Smooth muscle cell (in vitro differentiated cells): ENCODE measurements at regions not wholly inside any gene's neighbourhood (a gene's known extent, or its start where the extent isn't known, plus 50 kb on each side); places are given as distances from the start of the nearest gene placed in this dataset.

Experiments
- DNase-seq: peaks from one replicate; lab custom pipeline; 2025; ENCODE audit not compliant: unreplicated experiment; lab: John Stamatoyannopoulos, UW
- H2AFZ ChIP-seq: fragments of 200-600 bp; sonication (generic); 2 replicates; pipeline ENCODE4 v1.6.0; 2016; ENCODE audit warnings: antibody characterized with exemption, low read depth, mild to moderate bottlenecking
- H3F3A ChIP-seq: fragments of 200-600 bp; sonication (generic); 2 replicates; pipeline ENCODE4 v1.6.0; 2017; ENCODE audit warnings: antibody characterized with exemption, low read depth
- H3K27ac ChIP-seq: fragments of 200-600 bp; sonication (generic); 2 replicates; pipeline ENCODE4 v1.5.1; 2016; ENCODE audit warnings: low read depth, mild to moderate bottlenecking
- H3K27me3 ChIP-seq: fragments of 200-600 bp; sonication (generic); 2 replicates; pipeline ENCODE4 v1.6.1; 2016; ENCODE audit warnings: low read depth, mild to moderate bottlenecking
- H3K36me3 ChIP-seq: fragments of 200-600 bp; sonication (generic); 2 replicates; pipeline ENCODE4 v1.5.1; 2016; ENCODE audit warnings: low read depth
- H3K4me1 ChIP-seq: fragments of 200-600 bp; sonication (generic); 2 replicates; pipeline ENCODE4 v1.5.1; 2016; ENCODE audit warnings: low read depth
- H3K4me2 ChIP-seq: fragments of 200-600 bp; sonication (generic); 2 replicates; pipeline ENCODE4 v1.6.0; 2016; ENCODE audit warnings: mild to moderate bottlenecking
- H3K4me3 ChIP-seq: fragments of 200-600 bp; sonication (generic); 2 replicates; pipeline ENCODE4 v1.5.1; 2016; ENCODE audit warnings: mild to moderate bottlenecking
- H3K79me2 ChIP-seq: fragments of 200-600 bp; sonication (generic); 2 replicates; pipeline ENCODE4 v1.6.0; 2016; ENCODE audit warnings: low read depth, mild to moderate bottlenecking
- H3K9ac ChIP-seq: fragments of 200-600 bp; sonication (generic); 2 replicates; pipeline ENCODE4 v1.6.0; 2016; ENCODE audit warnings: low read depth
- H3K9me3 ChIP-seq: fragments of 200-600 bp; sonication (generic); replicated peaks from 2 replicates; pipeline ENCODE4 v1.5.1; 2016; ENCODE audit warnings: low read depth
- H4K20me1 ChIP-seq: fragments of 200-600 bp; sonication (generic); 2 replicates; pipeline ENCODE4 v1.6.0; 2016; ENCODE audit warnings: low read depth
- CTCF ChIP-seq: fragments of 200-600 bp; sonication (generic); IDR thresholded peaks from 2 replicates; pipeline ENCODE4 v1.5.1; 2017; ENCODE audit warnings: borderline replicate concordance, mild to moderate bottlenecking, antibody characterized with exemption; ENCODE audit not compliant: insufficient read depth, poor library complexity, severe bottlenecking
- WGBS: methylation state at CpG from one replicate; pipeline ENCODE4 v1.1.7; 2016; ENCODE audit warnings: low lambda C conversion rate; 5-methylcytosine and 5-hydroxymethylcytosine counted together

DNA sequence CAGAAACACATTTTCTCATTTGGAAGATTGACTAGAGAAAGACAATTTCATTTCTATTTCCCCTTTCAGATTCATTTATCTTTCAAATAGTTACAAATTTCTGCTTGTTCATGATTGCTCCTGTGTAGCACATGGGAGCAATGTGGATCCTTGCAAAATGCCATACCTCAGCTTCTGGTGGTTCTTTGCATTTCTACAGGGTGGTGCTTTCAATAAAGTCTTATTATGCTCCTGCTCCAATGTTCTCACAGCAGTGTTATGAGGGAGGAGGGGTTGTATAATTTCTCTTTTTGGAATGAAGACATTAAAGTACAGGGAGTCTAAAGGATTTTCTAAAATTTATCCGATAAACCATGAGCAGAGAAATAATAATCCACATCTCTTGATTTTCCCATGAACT lies 280.1 kb upstream of the ATP10A start:
- Histone ChIP-seq H3K4me3 (no peak overlapping the region), H3K9me3 (no peaks in the 10 kb centered on the region), H3K27me3 (peaks cover 13% of the 10 kb centered on the region), H3F3A (no peaks in the 10 kb centered on the region), H3K79me2 (no peaks in the 10 kb centered on the region), H3K27ac (no peak overlapping the region), H2AFZ (no peak overlapping the region), H4K20me1 (no peaks in the 10 kb centered on the region), H3K4me1 (no peaks in the 10 kb centered on the region), H3K4me2 (no peak overlapping the region), H3K9ac (no peak overlapping the region), H3K36me3 (no peaks in the 10 kb centered on the region)
- DNase-seq: no peak
- 92% methylated on average over 1 of the region's 1 CpG for WGBS
- no peak for TF ChIP-seq CTCF

- Histone ChIP-seq H4K20me1 (no peaks in the 10 kb centered on the region), H3K27ac (no peak overlapping the region), H3K4me2 (no peak overlapping the region), H3K9ac (no peak overlapping the region), H3F3A (no peaks in the 10 kb centered on the region), H3K4me1 (peaks cover 13% of the 10 kb centered on the region), H3K4me3 (no peak overlapping the region), H3K9me3 (no peaks in the 10 kb centered on the region), H2AFZ (no peak overlapping the region), H3K36me3 (no peaks in the 10 kb centered on the region), H3K27me3 (peaks cover 8% of the 10 kb centered on the region), H3K79me2 (no peaks in the 10 kb centered on the region)
- no peak for TF ChIP-seq CTCF
- 68% methylated on average over 11 of the region's 11 CpGs for WGBS
- no peak for DNase-seq
Observed at GRCh38 chr15:26134812-26135211, 271.7 kb upstream of the ATP10A start.

DNA sequence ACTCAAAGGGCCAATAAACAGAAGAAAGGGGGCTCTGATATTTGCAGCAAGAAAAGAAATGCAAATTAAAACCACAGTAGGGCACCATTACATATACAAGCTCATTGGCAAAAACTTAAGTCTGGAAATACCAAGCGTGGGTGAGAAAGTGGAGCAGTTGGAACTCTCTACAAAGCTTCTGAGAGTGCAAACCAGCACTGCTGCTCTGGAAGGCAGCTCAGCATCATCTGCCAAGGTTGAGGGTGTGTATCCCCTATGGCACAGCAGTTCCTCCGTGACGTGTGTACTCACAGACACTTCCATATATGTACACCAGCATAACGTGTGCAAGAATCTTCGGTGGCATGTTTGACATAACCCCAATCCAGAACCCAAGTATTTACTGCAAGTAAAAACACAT lies 271.0 kb upstream of the ATP10A start:
- Histone ChIP-seq H3K9me3 (no peaks in the 10 kb centered on the region), H2AFZ (no peak overlapping the region), H3K36me3 (no peaks in the 10 kb centered on the region), H3K27me3 (peaks cover 8% of the 10 kb centered on the region), H4K20me1 (no peaks in the 10 kb centered on the region), H3K79me2 (no peaks in the 10 kb centered on the region), H3K9ac (no peak overlapping the region), H3F3A (no peaks in the 10 kb centered on the region), H3K4me2 (no peak overlapping the region), H3K4me3 (no peak overlapping the region), H3K27ac (no peak overlapping the region), H3K4me1 (peaks cover 15% of the 10 kb centered on the region)
- DNase-seq: no peak
- TF ChIP-seq CTCF: no peak
- 75% methylated on average over 5 of the region's 5 CpGs for WGBS

DNA sequence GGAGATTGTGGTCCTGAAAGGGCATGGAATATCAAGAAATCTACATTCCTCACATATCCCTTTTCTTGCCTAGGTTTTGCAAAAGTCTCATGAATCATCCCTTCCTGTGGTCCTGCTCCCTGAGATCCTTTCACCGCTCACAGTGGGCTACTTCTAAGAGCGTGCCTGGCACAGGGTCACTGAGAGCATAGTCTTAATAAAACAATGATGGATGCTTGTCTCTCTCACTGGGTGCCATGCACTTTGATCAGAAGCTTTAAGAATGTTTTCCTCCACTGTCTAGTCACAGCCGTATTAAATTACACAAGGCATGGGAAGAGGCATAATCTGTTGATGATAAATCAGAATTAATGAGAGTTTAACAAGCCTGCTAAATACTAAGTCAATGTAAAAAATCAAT lies 269.7 kb upstream of the ATP10A start:
- Histone ChIP-seq H3K27ac (no peak overlapping the region), H3K9me3 (no peaks in the 10 kb centered on the region), H4K20me1 (no peaks in the 10 kb centered on the region), H3K27me3 (peaks cover 8% of the 10 kb centered on the region), H3K36me3 (no peaks in the 10 kb centered on the region), H3K9ac (no peak overlapping the region), H3K4me2 (no peak overlapping the region), H3K4me3 (no peak overlapping the region), H2AFZ (no peak overlapping the region), H3F3A (no peaks in the 10 kb centered on the region), H3K79me2 (no peaks in the 10 kb centered on the region), H3K4me1 (peaks cover 15% of the 10 kb centered on the region)
- DNase-seq: no peak
- no peak for TF ChIP-seq CTCF
- WGBS: 36% methylated on average over 3 of the region's 3 CpGs
